ENCODE measurements at regions not wholly inside any gene's neighbourhood (a gene's known extent, or its start where the extent isn't known, plus 50 kb on each side); places are given as distances from the start of the nearest gene placed in this dataset.

- no peaks in the 10 kb centered on the region for H3K27me3 ChIP-seq (ENCODE audit: insufficient read depth, low read depth, low read length)
These were observed 95.4 kb upstream of the FN1 start for GRCh38 chr2:215531284-215531683.

GRCh38 chr2:215530191-215530968, 94.5 kb upstream of the FN1 start:
- no peaks in the 10 kb centered on the region for H3K9me3 ChIP-seq (ENCODE audit: low read length)
- TF ChIP-seq SMC3 (conservative IDR thresholded peaks at IDR 0.05; ENCODE audit: poor library complexity), result no peak
- TF ChIP-seq RAD21 (conservative IDR thresholded peaks at IDR 0.05), result no peak
- no peak for TF ChIP-seq POLR2AphosphoS5 (IDR thresholded peaks at IDR 0.05)
- no peak for TF ChIP-seq REST (IDR thresholded peaks at IDR 0.05; ENCODE audit: borderline replicate concordance)
- TF ChIP-seq EZH2 (IDR thresholded peaks at IDR 0.05; ENCODE audit: borderline replicate concordance, insufficient read depth, low read length, poor library complexity, severe bottlenecking), result no peak
- H3K4me3 ChIP-seq (ENCODE audit: low read length), result no peak overlapping the region
- no peaks in the 10 kb centered on the region for H3K36me3 ChIP-seq (ENCODE audit: insufficient read depth, low read length)
- no peaks in the 10 kb centered on the region for H3K9me2 ChIP-seq (ENCODE audit: insufficient read depth, low read length)
- H3K4me2 ChIP-seq (ENCODE audit: low read length), result no peak overlapping the region
- H3K27ac ChIP-seq (ENCODE audit: low read length), result no peak overlapping the region
- no peaks in the 10 kb centered on the region for H4K20me1 ChIP-seq (ENCODE audit: insufficient read depth)
- no peaks in the 10 kb centered on the region for H3K27me3 ChIP-seq (ENCODE audit: insufficient read depth, low read depth, low read length)
- no peak overlapping the region for H3K9ac ChIP-seq (ENCODE audit: low read length)
- H3F3A ChIP-seq (ENCODE audit: insufficient read depth, low read length, poor library complexity, severe bottlenecking), result no peaks in the 10 kb centered on the region
- H3K79me2 ChIP-seq (replicated peaks; ENCODE audit: insufficient read depth, low read length), result no peaks in the 10 kb centered on the region
- no peak overlapping the region for H2AFZ ChIP-seq (ENCODE audit: low read depth, low read length)

More at GRCh38 chr2:215531284-215531683, 95.4 kb upstream of the FN1 start:
- Histone ChIP-seq H3K79me2 (replicated peaks; ENCODE audit: insufficient read depth, low read length) (no peaks in the 10 kb centered on the region), H4K20me1 (ENCODE audit: insufficient read depth) (no peaks in the 10 kb centered on the region), H3F3A (ENCODE audit: insufficient read depth, low read length, poor library complexity, severe bottlenecking) (no peaks in the 10 kb centered on the region), H3K9me3 (ENCODE audit: low read length) (no peaks in the 10 kb centered on the region), H2AFZ (ENCODE audit: low read depth, low read length) (no peak overlapping the region), H3K27ac (ENCODE audit: low read length) (no peak overlapping the region), H3K4me2 (ENCODE audit: low read length) (no peak overlapping the region), H3K4me3 (ENCODE audit: low read length) (no peak overlapping the region), H3K36me3 (ENCODE audit: insufficient read depth, low read length) (no peaks in the 10 kb centered on the region), H3K9ac (ENCODE audit: low read length) (no peak overlapping the region), H3K9me2 (ENCODE audit: insufficient read depth, low read length) (no peaks in the 10 kb centered on the region)
- TF ChIP-seq REST (IDR thresholded peaks at IDR 0.05; ENCODE audit: borderline replicate concordance) (no peak), EZH2 (IDR thresholded peaks at IDR 0.05; ENCODE audit: borderline replicate concordance, insufficient read depth, low read length, poor library complexity, severe bottlenecking) (no peak), RAD21 (conservative IDR thresholded peaks at IDR 0.05) (no peak), MXI1 (conservative IDR thresholded peaks at IDR 0.05; ENCODE audit: poor library complexity, severe bottlenecking) (no peak), EP300 (conservative IDR thresholded peaks at IDR 0.05; ENCODE audit: poor library complexity, severe bottlenecking) (no peak), TAF1 (IDR thresholded peaks at IDR 0.05; ENCODE audit: low read depth) (no peak), CTCF (IDR thresholded peaks at IDR 0.05; ENCODE audit: poor library complexity, severe bottlenecking) (no peak), POLR2AphosphoS5 (IDR thresholded peaks at IDR 0.05) (no peak), SMC3 (conservative IDR thresholded peaks at IDR 0.05; ENCODE audit: poor library complexity) (no peak)

Measured in neural cell (in vitro differentiated cells).